SJSA1 (cell line): ENCODE measurements at regions not wholly inside any gene's neighbourhood (a gene's known extent, or its start where the extent isn't known, plus 50 kb on each side); places are given as distances from the start of the nearest gene placed in this dataset.

Source experiments
- DNase-seq, 2 experiments: peaks; one replicate each; pipeline ENCODE4 v3.0.0-alpha.2; 2015 to 2020; ENCODE audit warnings: low spot score in 2 of 2, low read depth in 1 of 2
- H3K27ac ChIP-seq: fragments of 250-450 bp; sonication (Bioruptor Pico); 2 replicates; pipeline ENCODE4 v1.5.1; 2020; ENCODE audit warnings: mild to moderate bottlenecking, moderate library complexity
- H3K27me3 ChIP-seq: fragments of 250-450 bp; sonication (Bioruptor Pico); replicated peaks from 2 replicates; pipeline ENCODE4 v1.5.1; 2020; ENCODE audit warnings: mild to moderate bottlenecking, moderate library complexity
- H3K36me3 ChIP-seq: fragments of 250-450 bp; sonication (Bioruptor Pico); 2 replicates; pipeline ENCODE4 v1.5.1; 2020; ENCODE audit warnings: mild to moderate bottlenecking
- H3K4me1 ChIP-seq: fragments of 250-450 bp; sonication (Bioruptor Pico); replicated peaks from 2 replicates; pipeline ENCODE4 v1.6.1; 2021; ENCODE audit warnings: mild to moderate bottlenecking
- H3K4me3 ChIP-seq: fragments of 250-450 bp; sonication (Bioruptor Pico); 2 replicates; pipeline ENCODE4 v1.5.1; 2020; ENCODE audit warnings: mild to moderate bottlenecking
- H3K9me3 ChIP-seq: fragments of 250-450 bp; sonication (Bioruptor Pico); replicated peaks from 2 replicates; pipeline ENCODE4 v1.5.1; 2020; ENCODE audit warnings: mild to moderate bottlenecking

GRCh38 chr4:127229855-127230608, 402.7 kb upstream of the INTU start:
- Histone ChIP-seq H3K4me1 (no peaks in the 10 kb centered on the region), H3K27ac (no peak overlapping the region), H3K9me3 (no peaks in the 10 kb centered on the region), H3K36me3 (no peaks in the 10 kb centered on the region), H3K4me3 (no peak overlapping the region), H3K27me3 (no peaks in the 10 kb centered on the region)
- no peak for DNase-seq

DNA sequence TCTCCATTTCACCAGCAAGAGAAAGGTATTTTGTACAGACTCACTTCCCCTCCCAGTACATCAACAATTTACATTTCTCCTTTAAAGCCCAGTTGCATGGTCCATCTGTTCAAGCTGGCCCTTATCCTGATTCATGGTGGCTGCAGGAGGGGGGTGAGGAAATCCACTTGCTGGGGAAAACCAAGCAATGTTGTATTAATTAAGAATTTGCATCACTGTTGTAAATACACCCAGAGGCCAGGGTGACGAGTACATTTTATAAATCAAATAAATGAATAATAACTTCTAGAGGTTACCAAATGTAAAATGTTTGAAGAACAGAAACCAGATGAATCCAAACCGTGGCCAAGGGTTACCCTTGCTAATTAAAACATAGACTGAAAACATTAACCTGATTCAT, 395.9 kb upstream of the INTU start:
- no peaks in the 10 kb centered on the region for H3K36me3 ChIP-seq
- no peaks in the 10 kb centered on the region for H3K27me3 ChIP-seq
- no peak overlapping the region for H3K4me3 ChIP-seq
- DNase-seq: no peak
- no peaks in the 10 kb centered on the region for H3K4me1 ChIP-seq
- no peak overlapping the region for H3K27ac ChIP-seq
- no peaks in the 10 kb centered on the region; the same call in 1 of the 2 replicates for H3K9me3 ChIP-seq

GRCh38 chr4:127237581-127237980, 395.2 kb upstream of the INTU start:
- H3K36me3 ChIP-seq: no peaks in the 10 kb centered on the region
- no peak overlapping the region for H3K27ac ChIP-seq
- no peaks in the 10 kb centered on the region; the same call in 1 of the 2 replicates for H3K9me3 ChIP-seq
- H3K4me1 ChIP-seq: no peaks in the 10 kb centered on the region
- H3K27me3 ChIP-seq: no peaks in the 10 kb centered on the region
- no peak for DNase-seq
- H3K4me3 ChIP-seq: no peak overlapping the region

- Histone ChIP-seq H3K27me3 (no peaks in the 10 kb centered on the region), H3K4me3 (no peak overlapping the region), H3K36me3 (no peaks in the 10 kb centered on the region), H3K4me1 (no peaks in the 10 kb centered on the region), H3K9me3 (no peaks in the 10 kb centered on the region; the same call in 1 of the 2 replicates), H3K27ac (no peak overlapping the region)
- DNase-seq: no peak
Observed at GRCh38 chr4:127238956-127239475, 393.7 kb upstream of the INTU start.

GRCh38 chr4:127239902-127240763, 392.6 kb upstream of the INTU start:
- H3K36me3 ChIP-seq: no peaks in the 10 kb centered on the region
- no peaks in the 10 kb centered on the region for H3K4me1 ChIP-seq
- no peak overlapping the region for H3K27ac ChIP-seq
- DNase-seq: no peak
- H3K4me3 ChIP-seq: no peak overlapping the region
- H3K9me3 ChIP-seq: no peaks in the 10 kb centered on the region; the same call in 1 of the 2 replicates
- no peaks in the 10 kb centered on the region for H3K27me3 ChIP-seq

DNA sequence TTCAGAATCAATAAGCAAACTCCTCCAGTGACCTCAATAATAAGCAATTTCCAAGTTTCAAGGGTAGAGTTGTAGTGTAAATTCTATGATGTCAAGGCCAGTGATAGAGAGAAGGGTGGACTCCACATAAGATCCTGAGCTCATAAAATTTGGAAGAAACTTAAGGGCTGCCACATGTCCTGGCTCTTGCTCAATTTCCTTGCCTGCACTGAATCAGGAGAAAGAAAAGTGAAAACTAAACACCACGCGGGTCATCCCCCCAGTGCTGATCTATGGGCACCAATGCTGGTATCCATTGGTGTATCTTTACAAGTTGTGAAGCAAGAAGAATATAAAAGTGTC, 392.0 kb upstream of the INTU start:
- Histone ChIP-seq H3K27me3 (no peaks in the 10 kb centered on the region), H3K4me3 (no peak overlapping the region), H3K4me1 (no peaks in the 10 kb centered on the region), H3K27ac (no peak overlapping the region), H3K9me3 (no peaks in the 10 kb centered on the region; the same call in 1 of the 2 replicates), H3K36me3 (no peaks in the 10 kb centered on the region)
- DNase-seq: no peak

- DNase-seq: no peak
- Histone ChIP-seq H3K4me1 (no peaks in the 10 kb centered on the region), H3K4me3 (no peak overlapping the region), H3K27ac (no peak overlapping the region), H3K27me3 (no peaks in the 10 kb centered on the region), H3K36me3 (no peaks in the 10 kb centered on the region), H3K9me3 (no peaks in the 10 kb centered on the region)
Observed at GRCh38 chr4:127244515-127244914, 388.2 kb upstream of the INTU start.

DNA sequence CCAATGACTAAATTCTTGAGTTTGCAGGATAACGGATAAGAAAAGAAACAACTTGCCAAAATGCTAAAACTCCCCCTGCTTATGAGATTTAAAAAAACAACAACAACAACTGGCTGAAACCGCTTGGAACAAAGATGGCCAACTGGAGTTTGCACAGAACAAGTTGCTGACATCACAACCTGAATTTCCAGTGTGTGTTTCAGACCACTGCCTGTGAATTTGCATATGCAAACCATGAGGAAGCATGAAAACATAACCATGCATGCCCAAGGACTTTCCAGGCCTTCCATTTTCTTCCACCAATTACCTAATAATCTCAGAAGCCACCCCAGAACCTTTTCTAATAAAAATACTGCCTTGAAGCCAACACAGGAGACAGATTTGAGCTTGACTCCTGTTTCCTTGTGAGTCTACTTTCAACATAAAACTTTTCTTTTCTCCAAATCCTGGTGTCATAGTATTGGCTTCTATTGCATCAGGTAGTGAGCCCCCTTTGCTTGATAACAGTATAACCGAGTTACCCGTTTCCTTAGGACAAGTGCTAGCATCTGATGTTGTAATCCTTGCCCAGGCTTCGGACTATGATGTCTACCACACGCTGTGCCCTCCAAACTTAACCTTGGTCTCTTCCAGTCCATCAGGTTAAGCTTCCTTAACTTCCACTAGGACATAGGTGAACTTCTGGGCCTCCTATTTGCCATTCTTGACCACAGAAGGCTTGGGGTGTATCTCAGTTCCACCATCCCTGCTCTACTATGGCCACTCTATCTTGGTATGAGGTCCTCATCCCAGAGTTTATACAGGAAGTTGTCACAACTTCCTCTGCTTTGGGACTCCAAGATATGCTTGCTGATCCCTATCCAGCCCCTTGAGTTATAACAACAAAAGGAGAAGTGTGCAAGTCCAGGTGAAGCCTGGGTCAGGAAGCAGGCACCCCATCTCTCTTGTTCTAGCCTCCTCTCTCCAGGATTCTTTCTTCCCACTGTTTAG, 385.5 kb upstream of the INTU start:
- H3K27me3 ChIP-seq: no peaks in the 10 kb centered on the region
- H3K4me3 ChIP-seq: no peak overlapping the region
- no peak overlapping the region for H3K27ac ChIP-seq
- no peak for DNase-seq
- H3K4me1 ChIP-seq: no peaks in the 10 kb centered on the region
- H3K36me3 ChIP-seq: no peaks in the 10 kb centered on the region
- H3K9me3 ChIP-seq: no peaks in the 10 kb centered on the region

- H3K9me3 ChIP-seq: no peaks in the 10 kb centered on the region
- no peaks in the 10 kb centered on the region for H3K27me3 ChIP-seq
- DNase-seq: no peak
- no peak overlapping the region for H3K27ac ChIP-seq
- no peaks in the 10 kb centered on the region for H3K4me1 ChIP-seq
- H3K4me3 ChIP-seq: no peak overlapping the region
- no peaks in the 10 kb centered on the region for H3K36me3 ChIP-seq
Observed at GRCh38 chr4:127249066-127249766, 383.5 kb upstream of the INTU start.

DNA sequence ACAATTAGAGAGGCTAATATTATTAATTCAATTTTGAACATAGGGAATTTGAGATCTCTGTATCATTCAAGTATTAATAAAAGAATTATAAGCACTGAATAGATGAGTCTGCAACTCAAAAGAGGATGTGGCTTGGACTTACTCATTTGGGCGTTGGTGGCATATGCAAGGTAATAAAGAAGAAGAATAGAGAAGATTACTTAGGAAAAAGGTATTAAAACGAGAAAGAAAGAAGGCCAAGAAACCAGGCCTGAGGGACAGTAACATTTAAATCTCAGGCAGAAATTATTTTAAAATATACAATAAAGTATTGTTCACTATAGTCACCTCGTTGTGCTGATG, 383.0 kb upstream of the INTU start:
- Histone ChIP-seq H3K36me3 (no peaks in the 10 kb centered on the region), H3K27ac (no peak overlapping the region), H3K4me1 (no peaks in the 10 kb centered on the region), H3K4me3 (no peak overlapping the region), H3K27me3 (no peaks in the 10 kb centered on the region), H3K9me3 (no peaks in the 10 kb centered on the region)
- DNase-seq: no peak

- Histone ChIP-seq H3K27ac (no peak overlapping the region), H3K4me3 (no peak overlapping the region), H3K4me1 (no peaks in the 10 kb centered on the region), H3K9me3 (no peaks in the 10 kb centered on the region), H3K27me3 (no peaks in the 10 kb centered on the region), H3K36me3 (no peaks in the 10 kb centered on the region)
- DNase-seq: no peak
Observed at GRCh38 chr4:127250577-127250976, 382.2 kb upstream of the INTU start.

DNA sequence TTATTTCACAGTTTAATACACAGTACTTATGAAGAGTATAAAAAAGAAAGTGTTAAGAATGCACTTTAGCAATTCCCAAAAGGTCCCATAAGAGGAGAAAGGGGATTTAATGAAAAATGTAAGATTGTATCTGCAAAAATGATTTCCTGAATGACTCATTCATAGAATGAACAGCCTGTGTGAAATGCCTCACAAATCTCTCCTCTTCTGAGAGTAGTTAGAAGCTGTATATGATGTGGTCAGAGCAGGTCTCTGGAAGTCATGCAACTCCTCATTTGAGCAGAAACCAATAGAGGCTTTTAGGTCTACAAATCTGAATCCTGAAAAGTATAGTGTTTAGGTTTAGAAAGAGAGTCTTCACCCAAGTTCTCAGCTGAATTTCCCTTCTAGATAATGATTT, 381.3 kb upstream of the INTU start:
- Histone ChIP-seq H3K36me3 (no peaks in the 10 kb centered on the region), H3K4me1 (no peaks in the 10 kb centered on the region), H3K9me3 (no peaks in the 10 kb centered on the region), H3K27ac (no peak overlapping the region), H3K4me3 (no peak overlapping the region), H3K27me3 (no peaks in the 10 kb centered on the region)
- no peak for DNase-seq

GRCh38 chr4:127256500-127256899, 376.3 kb upstream of the INTU start:
- Histone ChIP-seq H3K27ac (no peak overlapping the region), H3K9me3 (no peaks in the 10 kb centered on the region), H3K27me3 (no peaks in the 10 kb centered on the region), H3K4me3 (no peak overlapping the region), H3K36me3 (no peaks in the 10 kb centered on the region), H3K4me1 (no peaks in the 10 kb centered on the region)
- no peak for DNase-seq
